GM21528 (cell line): ENCODE measurements at regions not wholly inside any gene's neighbourhood (a gene's known extent, or its start where the extent isn't known, plus 50 kb on each side); places are given as distances from the start of the nearest gene placed in this dataset.

Experiments used
- ATAC-seq: cut with Tn5 transposase; IDR thresholded peaks from one replicate; pipeline ENCODE4 v1.9.1; 2021; ENCODE audit warnings: mild to moderate bottlenecking, moderate library complexity; ENCODE audit not compliant: unreplicated experiment, low FRiP score

- no peak for ATAC-seq
Measured at GRCh38 chr12:75589801-75590200, 78.4 kb upstream of the KRR1 start.

GRCh38 chr12:75587340-75588106, 76.1 kb upstream of the KRR1 start:
- ATAC-seq = no peak

GRCh38 chr12:75585330-75585729, 73.9 kb upstream of the KRR1 start:
- no peak for ATAC-seq

- ATAC-seq = no peak
Measured at GRCh38 chr12:75583355-75583754, 71.9 kb upstream of the KRR1 start.

- ATAC-seq = no peak
Measured at GRCh38 chr12:75581515-75581914, 70.1 kb upstream of the KRR1 start.

GRCh38 chr12:75579552-75579951, 68.1 kb upstream of the KRR1 start:
- no peak for ATAC-seq

- no peak for ATAC-seq
Measured at GRCh38 chr12:75578546-75578945, 67.1 kb upstream of the KRR1 start.

GRCh38 chr12:75577812-75578211, 66.4 kb upstream of the KRR1 start:
- no peak for ATAC-seq

GRCh38 chr12:75571656-75572205, 60.3 kb upstream of the KRR1 start:
- ATAC-seq = no peak

GRCh38 chr12:75571204-75571603, 59.8 kb upstream of the KRR1 start:
- no peak for ATAC-seq

GRCh38 chr12:75568801-75569200, 57.4 kb upstream of the KRR1 start:
- ATAC-seq = no peak

- ATAC-seq = no peak
Measured at GRCh38 chr12:75568393-75568792, 57.0 kb upstream of the KRR1 start.

GRCh38 chr12:75565795-75566194, 54.4 kb upstream of the KRR1 start:
- ATAC-seq = no peak

GRCh38 chr12:75564852-75565251, 53.4 kb upstream of the KRR1 start:
- ATAC-seq = no peak

- ATAC-seq = no peak
Measured at GRCh38 chr12:75564398-75564797, 53.0 kb upstream of the KRR1 start.

- ATAC-seq = no peak
Measured at GRCh38 chr12:75563351-75563750, 51.9 kb upstream of the KRR1 start.

GRCh38 chr12:75561921-75562320, 50.5 kb upstream of the KRR1 start:
- ATAC-seq = no peak
